ENCODE measurements at regions not wholly inside any gene's neighbourhood (a gene's known extent, or its start where the extent isn't known, plus 50 kb on each side); places are given as distances from the start of the nearest gene placed in this dataset.

DNA sequence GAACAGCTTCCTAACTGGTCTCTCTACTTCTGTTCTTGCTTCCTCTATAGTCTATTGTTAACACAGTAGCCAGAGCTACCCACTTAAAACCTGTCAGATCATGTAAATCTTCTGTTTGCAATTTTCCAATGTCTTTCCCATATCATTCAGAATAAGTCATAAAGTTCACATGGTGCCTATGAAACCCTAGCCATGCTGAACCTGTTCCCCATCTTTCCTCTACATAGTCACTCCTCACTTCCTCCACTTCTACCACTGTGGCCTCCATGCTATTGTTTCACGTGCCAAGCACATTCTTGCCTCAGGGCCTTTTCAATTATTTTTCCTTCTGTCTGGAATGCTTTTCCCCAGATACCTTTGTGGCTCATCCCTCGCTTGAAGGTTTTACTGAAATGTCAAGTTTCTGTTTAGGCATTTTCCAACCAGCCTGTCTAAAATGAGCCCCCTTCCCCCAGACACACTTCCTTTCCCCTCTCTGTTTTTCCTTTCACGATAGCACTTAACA is 132.1 kb downstream of the DYRK2 start:
- TF ChIP-seq, protein P1, sequence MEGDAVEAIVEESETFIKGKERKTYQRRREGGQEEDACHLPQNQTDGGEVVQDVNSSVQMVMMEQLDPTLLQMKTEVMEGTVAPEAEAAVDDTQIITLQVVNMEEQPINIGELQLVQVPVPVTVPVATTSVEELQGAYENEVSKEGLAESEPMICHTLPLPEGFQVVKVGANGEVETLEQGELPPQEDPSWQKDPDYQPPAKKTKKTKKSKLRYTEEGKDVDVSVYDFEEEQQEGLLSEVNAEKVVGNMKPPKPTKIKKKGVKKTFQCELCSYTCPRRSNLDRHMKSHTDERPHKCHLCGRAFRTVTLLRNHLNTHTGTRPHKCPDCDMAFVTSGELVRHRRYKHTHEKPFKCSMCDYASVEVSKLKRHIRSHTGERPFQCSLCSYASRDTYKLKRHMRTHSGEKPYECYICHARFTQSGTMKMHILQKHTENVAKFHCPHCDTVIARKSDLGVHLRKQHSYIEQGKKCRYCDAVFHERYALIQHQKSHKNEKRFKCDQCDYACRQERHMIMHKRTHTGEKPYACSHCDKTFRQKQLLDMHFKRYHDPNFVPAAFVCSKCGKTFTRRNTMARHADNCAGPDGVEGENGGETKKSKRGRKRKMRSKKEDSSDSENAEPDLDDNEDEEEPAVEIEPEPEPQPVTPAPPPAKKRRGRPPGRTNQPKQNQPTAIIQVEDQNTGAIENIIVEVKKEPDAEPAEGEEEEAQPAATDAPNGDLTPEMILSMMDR (IDR thresholded peaks at IDR 0.05; ENCODE audit: control extremely low read depth in 1 of 3, insufficient read depth in 1 of 3, low read depth in 1 of 3, low read length in 3 of 3), result no peak
- TF ChIP-seq, protein P2, sequence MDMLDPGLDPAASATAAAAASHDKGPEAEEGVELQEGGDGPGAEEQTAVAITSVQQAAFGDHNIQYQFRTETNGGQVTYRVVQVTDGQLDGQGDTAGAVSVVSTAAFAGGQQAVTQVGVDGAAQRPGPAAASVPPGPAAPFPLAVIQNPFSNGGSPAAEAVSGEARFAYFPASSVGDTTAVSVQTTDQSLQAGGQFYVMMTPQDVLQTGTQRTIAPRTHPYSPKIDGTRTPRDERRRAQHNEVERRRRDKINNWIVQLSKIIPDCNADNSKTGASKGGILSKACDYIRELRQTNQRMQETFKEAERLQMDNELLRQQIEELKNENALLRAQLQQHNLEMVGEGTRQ (IDR thresholded peaks at IDR 0.05; ENCODE audit: low read length), result no peak
- TF ChIP-seq, protein P3, sequence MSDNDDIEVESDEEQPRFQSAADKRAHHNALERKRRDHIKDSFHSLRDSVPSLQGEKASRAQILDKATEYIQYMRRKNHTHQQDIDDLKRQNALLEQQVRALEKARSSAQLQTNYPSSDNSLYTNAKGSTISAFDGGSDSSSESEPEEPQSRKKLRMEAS (IDR thresholded peaks at IDR 0.05), result no peak
- no peak for TF ChIP-seq POLR2AphosphoS5 (IDR thresholded peaks at IDR 0.05; ENCODE audit: low read depth, low read length)

Measured in H1 (cell line).